Stimulated activated CD4-positive, alpha-beta T cell treated with anti-CD3 and anti-CD28 coated beads, Interleukin-15, amount 100 ng/mL, for 24 hours (primary cell): ENCODE measurements at regions not wholly inside any gene's neighbourhood (a gene's known extent, or its start where the extent isn't known, plus 50 kb on each side); places are given as distances from the start of the nearest gene placed in this dataset.
"Not testable (repeated sequence)": the region's sequence is repeated elsewhere in the genome, so short reads cannot be mapped to it uniquely, and the experiment has no call there.

Experiments used
- DNase-seq: peaks from one replicate; pipeline ENCODE4 v3.0.0-alpha.2; 2020

GRCh38 chr6:121951918-121952379, 447.5 kb upstream of the HSF2 start:
- DNase-seq: no peak

- DNase-seq: not testable (repeated sequence)
Observed at GRCh38 chr6:121955401-121955800, 444.1 kb upstream of the HSF2 start.

- no peak for DNase-seq
Observed at GRCh38 chr6:121956782-121957181, 442.7 kb upstream of the HSF2 start.

- DNase-seq: no peak
Observed at GRCh38 chr6:121959501-121959900, 440.0 kb upstream of the HSF2 start.

- no peak for DNase-seq
Observed at GRCh38 chr6:121961619-121962125, 437.8 kb upstream of the HSF2 start.

GRCh38 chr6:121963826-121964225, 435.6 kb upstream of the HSF2 start:
- no peak for DNase-seq

GRCh38 chr6:121965739-121966138, 433.7 kb upstream of the HSF2 start:
- no peak for DNase-seq

GRCh38 chr6:121967631-121968030, 431.8 kb upstream of the HSF2 start:
- no peak for DNase-seq

GRCh38 chr6:121971931-121972335, 427.5 kb upstream of the HSF2 start:
- DNase-seq: no peak

GRCh38 chr6:121984956-121985355, 414.5 kb upstream of the HSF2 start:
- DNase-seq: no peak

GRCh38 chr6:121993362-121993761, 406.1 kb upstream of the HSF2 start:
- DNase-seq: no peak

- DNase-seq: no peak
Observed at GRCh38 chr6:121994919-121995318, 404.5 kb upstream of the HSF2 start.

- DNase-seq: no peak
Observed at GRCh38 chr6:121998631-121999030, 400.8 kb upstream of the HSF2 start.

- DNase-seq: no peak
Observed at GRCh38 chr6:121999456-122000065, 399.9 kb upstream of the HSF2 start.

- no peak for DNase-seq
Observed at GRCh38 chr6:122005661-122006060, 393.8 kb upstream of the HSF2 start.

- DNase-seq: no peak
Observed at GRCh38 chr6:122007339-122007738, 392.1 kb upstream of the HSF2 start.

GRCh38 chr6:122008101-122008999, 391.1 kb upstream of the HSF2 start:
- DNase-seq: no peak

GRCh38 chr6:122009000-122009350, 390.5 kb upstream of the HSF2 start:
- DNase-seq: no peak

GRCh38 chr6:122012578-122012977, 386.9 kb upstream of the HSF2 start:
- DNase-seq: no peak

- no peak for DNase-seq
Observed at GRCh38 chr6:122014961-122015360, 384.5 kb upstream of the HSF2 start.

GRCh38 chr6:122020588-122021264, 378.7 kb upstream of the HSF2 start:
- no peak for DNase-seq

GRCh38 chr6:122025104-122025503, 374.3 kb upstream of the HSF2 start:
- DNase-seq: no peak

- DNase-seq: no peak
Observed at GRCh38 chr6:122026582-122027369, 372.7 kb upstream of the HSF2 start.
